ENCODE measurements at regions not wholly inside any gene's neighbourhood (a gene's known extent, or its start where the extent isn't known, plus 50 kb on each side); places are given as distances from the start of the nearest gene placed in this dataset.

GRCh38 chr11:127622686-127623085 is 622.1 kb upstream of the KIRREL3 start:
- DNase-seq (ENCODE audit: extremely low spot score, unreplicated experiment), result no peak
- H3K36me3 Mint-ChIP-seq (ENCODE audit: unreplicated experiment), result no peaks in the 10 kb centered on the region
- TF ChIP-seq, protein P1, sequence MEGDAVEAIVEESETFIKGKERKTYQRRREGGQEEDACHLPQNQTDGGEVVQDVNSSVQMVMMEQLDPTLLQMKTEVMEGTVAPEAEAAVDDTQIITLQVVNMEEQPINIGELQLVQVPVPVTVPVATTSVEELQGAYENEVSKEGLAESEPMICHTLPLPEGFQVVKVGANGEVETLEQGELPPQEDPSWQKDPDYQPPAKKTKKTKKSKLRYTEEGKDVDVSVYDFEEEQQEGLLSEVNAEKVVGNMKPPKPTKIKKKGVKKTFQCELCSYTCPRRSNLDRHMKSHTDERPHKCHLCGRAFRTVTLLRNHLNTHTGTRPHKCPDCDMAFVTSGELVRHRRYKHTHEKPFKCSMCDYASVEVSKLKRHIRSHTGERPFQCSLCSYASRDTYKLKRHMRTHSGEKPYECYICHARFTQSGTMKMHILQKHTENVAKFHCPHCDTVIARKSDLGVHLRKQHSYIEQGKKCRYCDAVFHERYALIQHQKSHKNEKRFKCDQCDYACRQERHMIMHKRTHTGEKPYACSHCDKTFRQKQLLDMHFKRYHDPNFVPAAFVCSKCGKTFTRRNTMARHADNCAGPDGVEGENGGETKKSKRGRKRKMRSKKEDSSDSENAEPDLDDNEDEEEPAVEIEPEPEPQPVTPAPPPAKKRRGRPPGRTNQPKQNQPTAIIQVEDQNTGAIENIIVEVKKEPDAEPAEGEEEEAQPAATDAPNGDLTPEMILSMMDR (IDR thresholded peaks at IDR 0.05), result no peak
- no peak overlapping the region for H3K4me3 Mint-ChIP-seq (ENCODE audit: unreplicated experiment)
- H3K27ac Mint-ChIP-seq (ENCODE audit: unreplicated experiment), result no peak overlapping the region
- H3K27me3 Mint-ChIP-seq (ENCODE audit: unreplicated experiment), result peaks cover 2% of the 10 kb centered on the region
- no peaks in the 10 kb centered on the region for H3K9me3 Mint-ChIP-seq (ENCODE audit: unreplicated experiment)
- H3K4me1 Mint-ChIP-seq (ENCODE audit: unreplicated experiment), result no peaks in the 10 kb centered on the region

DNA sequence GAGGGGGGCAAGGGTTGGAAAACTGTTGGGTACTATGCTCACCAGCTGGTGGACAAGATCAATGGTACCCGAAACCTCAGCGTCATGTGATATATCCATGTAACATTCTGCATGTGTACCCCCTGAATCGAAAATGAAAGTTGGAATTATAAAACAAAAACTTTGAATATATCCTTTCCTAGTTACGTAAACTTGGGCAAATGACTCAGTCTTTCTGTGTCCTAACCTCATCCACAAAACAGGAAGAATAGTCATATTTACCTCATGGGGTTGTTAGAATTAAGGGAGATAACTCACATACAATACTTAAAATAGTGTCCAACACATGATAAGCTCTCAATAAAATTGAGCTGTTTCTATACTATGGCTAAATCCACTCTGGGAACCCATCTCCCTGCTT is 620.1 kb upstream of the KIRREL3 start:
- TF ChIP-seq, protein P1 (IDR thresholded peaks at IDR 0.05), result no peak
- Mint-ChIP-seq H3K27me3 (ENCODE audit: unreplicated experiment) (peaks cover 8% of the 10 kb centered on the region), H3K36me3 (ENCODE audit: unreplicated experiment) (no peaks in the 10 kb centered on the region), H3K4me1 (ENCODE audit: unreplicated experiment) (no peaks in the 10 kb centered on the region), H3K9me3 (ENCODE audit: unreplicated experiment) (no peaks in the 10 kb centered on the region), H3K27ac (ENCODE audit: unreplicated experiment) (no peak overlapping the region), H3K4me3 (ENCODE audit: unreplicated experiment) (no peak overlapping the region)
- no peak for DNase-seq (ENCODE audit: extremely low spot score, unreplicated experiment)

GRCh38 chr11:127619946-127620345 is 619.4 kb upstream of the KIRREL3 start:
- Mint-ChIP-seq H3K27ac (ENCODE audit: unreplicated experiment) (no peak overlapping the region), H3K4me3 (ENCODE audit: unreplicated experiment) (no peak overlapping the region), H3K4me1 (ENCODE audit: unreplicated experiment) (no peaks in the 10 kb centered on the region), H3K9me3 (ENCODE audit: unreplicated experiment) (no peaks in the 10 kb centered on the region), H3K27me3 (ENCODE audit: unreplicated experiment) (peaks cover 9% of the 10 kb centered on the region), H3K36me3 (ENCODE audit: unreplicated experiment) (no peaks in the 10 kb centered on the region)
- no peak for DNase-seq (ENCODE audit: extremely low spot score, unreplicated experiment)
- TF ChIP-seq, protein P1 (IDR thresholded peaks at IDR 0.05), result no peak

DNA sequence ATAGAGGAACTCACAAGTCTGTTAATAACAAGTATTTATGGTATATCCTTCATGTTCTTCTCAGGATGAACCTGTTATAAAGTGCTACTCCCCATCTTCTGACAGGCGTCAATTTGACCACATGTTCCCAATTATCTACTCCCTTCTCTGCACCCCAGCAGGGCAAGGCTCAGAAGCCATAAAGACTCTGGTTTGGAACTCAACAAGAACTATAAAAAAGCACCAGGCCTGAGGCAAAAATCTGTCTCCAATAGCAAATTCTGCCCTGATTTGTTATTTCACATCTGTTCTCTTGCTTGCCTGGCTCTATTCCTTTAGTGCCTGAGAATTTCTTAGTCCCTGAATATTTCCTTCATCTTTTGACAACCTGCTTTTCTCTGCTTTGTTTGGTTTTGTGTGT is 618.2 kb upstream of the KIRREL3 start:
- H3K27ac Mint-ChIP-seq (ENCODE audit: unreplicated experiment), result no peak overlapping the region
- TF ChIP-seq, protein P1 (IDR thresholded peaks at IDR 0.05), result no peak
- peaks cover 10% of the 10 kb centered on the region for H3K27me3 Mint-ChIP-seq (ENCODE audit: unreplicated experiment)
- no peaks in the 10 kb centered on the region for H3K9me3 Mint-ChIP-seq (ENCODE audit: unreplicated experiment)
- no peaks in the 10 kb centered on the region for H3K36me3 Mint-ChIP-seq (ENCODE audit: unreplicated experiment)
- DNase-seq (ENCODE audit: extremely low spot score, unreplicated experiment), result no peak
- no peaks in the 10 kb centered on the region for H3K4me1 Mint-ChIP-seq (ENCODE audit: unreplicated experiment)
- no peak overlapping the region for H3K4me3 Mint-ChIP-seq (ENCODE audit: unreplicated experiment)

DNA sequence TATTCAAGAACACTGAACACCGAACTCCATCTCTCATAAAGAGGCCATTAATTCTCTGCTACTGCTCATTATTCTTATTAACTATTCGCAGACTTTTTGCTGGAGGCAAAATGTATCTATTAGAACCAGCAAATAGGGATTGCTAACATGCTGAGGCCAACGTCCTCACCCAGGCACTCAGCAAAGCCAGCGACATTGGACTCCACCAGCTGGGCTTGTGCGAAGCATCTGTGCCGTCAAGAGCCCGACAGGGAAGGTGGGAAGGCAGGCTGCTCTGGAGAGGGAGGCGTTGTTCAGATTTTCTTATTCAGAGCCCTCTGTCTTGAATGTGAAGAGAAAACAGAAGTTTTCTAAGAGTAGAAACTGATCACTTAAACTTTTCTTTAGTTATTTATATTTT is 615.6 kb upstream of the KIRREL3 start:
- Mint-ChIP-seq H3K4me1 (ENCODE audit: unreplicated experiment) (no peaks in the 10 kb centered on the region), H3K9me3 (ENCODE audit: unreplicated experiment) (no peaks in the 10 kb centered on the region), H3K4me3 (ENCODE audit: unreplicated experiment) (no peak overlapping the region), H3K27ac (ENCODE audit: unreplicated experiment) (no peak overlapping the region), H3K27me3 (ENCODE audit: unreplicated experiment) (peaks cover 10% of the 10 kb centered on the region), H3K36me3 (ENCODE audit: unreplicated experiment) (no peaks in the 10 kb centered on the region)
- TF ChIP-seq, protein P1 (IDR thresholded peaks at IDR 0.05), result no peak
- no peak for DNase-seq (ENCODE audit: extremely low spot score, unreplicated experiment)

Data from osteocyte (in vitro differentiated cells).